ENCODE measurements at regions not wholly inside any gene's neighbourhood (a gene's known extent, or its start where the extent isn't known, plus 50 kb on each side); places are given as distances from the start of the nearest gene placed in this dataset.

- CTCF ChIA-PET: no interaction called here
- no peak overlapping the region for H3K4me3 Mint-ChIP-seq (ENCODE audit: unreplicated experiment)
These were observed 887.6 kb upstream of the SEL1L start for GRCh38 chr14:82421286-82421685.

GRCh38 chr14:82422230-82422629 lies 888.6 kb upstream of the SEL1L start:
- Mint-ChIP-seq H3K27me3 (ENCODE audit: insufficient read depth, unreplicated experiment) (no peaks in the 10 kb centered on the region), H3K4me3 (ENCODE audit: unreplicated experiment) (no peak overlapping the region), H3K27ac (ENCODE audit: unreplicated experiment) (no peak overlapping the region), H3K36me3 (ENCODE audit: insufficient read depth, unreplicated experiment) (no peaks in the 10 kb centered on the region), H3K9me3 (ENCODE audit: unreplicated experiment) (no peaks in the 10 kb centered on the region), H3K4me1 (ENCODE audit: low read depth, unreplicated experiment) (no peaks in the 10 kb centered on the region)
- intact Hi-C loops (cut with micrococcal nuclease; ENCODE audit: unreplicated experiment): no loop called here
- no TSS peak for BruUV-seq (replicated peaks)
- no peaks in the 10 kb centered on the region for H3K27me3 ChIP-seq (replicated peaks; ENCODE audit: control insufficient read depth, insufficient read depth, low read length)
- no peaks in the 10 kb centered on the region for H3K36me3 ChIP-seq (ENCODE audit: control insufficient read depth, insufficient read depth, low read length)
- no peak for DNase-seq
- no peak for TF ChIP-seq CTCF (IDR thresholded peaks at IDR 0.05; ENCODE audit: insufficient read depth in 1 of 2, low read depth in 1 of 2, low read length in 1 of 2, severe bottlenecking in 1 of 2, unreplicated experiment in 1 of 2)
- no peak overlapping the region for H3K4me3 ChIP-seq (ENCODE audit: low read depth, low read length)
- H3K9me3 ChIP-seq: no peaks in the 10 kb centered on the region
- ChIA-PET POLR2A (no interaction called here), CTCF (no interaction called here)
- H3K4me1 ChIP-seq: no peaks in the 10 kb centered on the region

More at GRCh38 chr14:82421286-82421685, 887.6 kb upstream of the SEL1L start:
- intact Hi-C loops (cut with micrococcal nuclease; ENCODE audit: unreplicated experiment): no loop called here
- no peak overlapping the region for H3K27ac Mint-ChIP-seq (ENCODE audit: unreplicated experiment)
- Histone ChIP-seq H3K4me1 (no peaks in the 10 kb centered on the region), H3K27me3 (replicated peaks; ENCODE audit: control insufficient read depth, insufficient read depth, low read length) (no peaks in the 10 kb centered on the region), H3K36me3 (ENCODE audit: control insufficient read depth, insufficient read depth, low read length) (no peaks in the 10 kb centered on the region), H3K9me3 (no peaks in the 10 kb centered on the region), H3K4me3 (ENCODE audit: low read depth, low read length) (no peak overlapping the region)
- no peak for DNase-seq
- no peaks in the 10 kb centered on the region for H3K36me3 Mint-ChIP-seq (ENCODE audit: insufficient read depth, unreplicated experiment)
- H3K27me3 Mint-ChIP-seq (ENCODE audit: insufficient read depth, unreplicated experiment): no peaks in the 10 kb centered on the region
- BruUV-seq (replicated peaks): no TSS peak
- no peak for TF ChIP-seq CTCF (IDR thresholded peaks at IDR 0.05; ENCODE audit: insufficient read depth in 1 of 2, low read depth in 1 of 2, low read length in 1 of 2, severe bottlenecking in 1 of 2, unreplicated experiment in 1 of 2)
- POLR2A ChIA-PET: no interaction called here
- H3K4me1 Mint-ChIP-seq (ENCODE audit: low read depth, unreplicated experiment): no peaks in the 10 kb centered on the region
- H3K9me3 Mint-ChIP-seq (ENCODE audit: unreplicated experiment): no peaks in the 10 kb centered on the region

GRCh38 chr14:82425261-82425660 lies 891.6 kb upstream of the SEL1L start:
- no peaks in the 10 kb centered on the region for H3K4me1 Mint-ChIP-seq (ENCODE audit: low read depth, unreplicated experiment)
- intact Hi-C loops (cut with micrococcal nuclease; ENCODE audit: unreplicated experiment): no loop called here
- H3K4me3 ChIP-seq (ENCODE audit: low read depth, low read length): no peak overlapping the region
- no peaks in the 10 kb centered on the region for H3K36me3 Mint-ChIP-seq (ENCODE audit: insufficient read depth, unreplicated experiment)
- H3K9me3 Mint-ChIP-seq (ENCODE audit: unreplicated experiment): peaks cover 6% of the 10 kb centered on the region
- ChIA-PET CTCF (no interaction called here), POLR2A (no interaction called here)
- H3K4me1 ChIP-seq: no peaks in the 10 kb centered on the region
- BruUV-seq (replicated peaks): no TSS peak
- H3K4me3 Mint-ChIP-seq (ENCODE audit: unreplicated experiment): no peak overlapping the region
- no peaks in the 10 kb centered on the region for H3K36me3 ChIP-seq (ENCODE audit: control insufficient read depth, insufficient read depth, low read length)
- no peak overlapping the region for H3K27ac Mint-ChIP-seq (ENCODE audit: unreplicated experiment)
- H3K27me3 Mint-ChIP-seq (ENCODE audit: insufficient read depth, unreplicated experiment): peaks cover 2% of the 10 kb centered on the region
- H3K27me3 ChIP-seq (replicated peaks; ENCODE audit: control insufficient read depth, insufficient read depth, low read length): no peaks in the 10 kb centered on the region
- TF ChIP-seq CTCF (IDR thresholded peaks at IDR 0.05; ENCODE audit: insufficient read depth in 1 of 2, low read depth in 1 of 2, low read length in 1 of 2, severe bottlenecking in 1 of 2, unreplicated experiment in 1 of 2): no peak
- DNase-seq: no peak
- H3K9me3 ChIP-seq: no peaks in the 10 kb centered on the region

Measured in Caco-2 (cell line).